ENCODE measurements at regions not wholly inside any gene's neighbourhood (a gene's known extent, or its start where the extent isn't known, plus 50 kb on each side); places are given as distances from the start of the nearest gene placed in this dataset.

DNA sequence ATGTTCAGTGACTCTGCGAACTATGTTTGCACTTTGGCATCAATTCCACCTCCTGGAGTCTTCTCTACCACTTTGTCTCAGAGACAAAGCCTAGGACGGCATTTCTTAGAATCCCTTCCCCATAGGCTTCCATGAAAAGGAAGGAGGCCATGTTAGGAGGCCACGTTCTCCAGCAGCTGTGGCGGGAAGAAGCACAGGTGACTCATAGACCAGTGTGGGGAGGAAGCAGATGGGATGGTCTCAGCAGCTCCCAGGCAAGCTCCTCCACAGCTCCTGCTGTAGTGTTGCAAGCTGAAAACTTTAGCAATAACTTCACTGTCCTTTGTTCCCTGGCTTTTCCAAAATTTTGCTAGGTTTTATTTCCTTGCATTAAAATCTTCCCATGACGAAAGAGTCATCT, 781.3 kb upstream of the ID2 start:
- Mint-ChIP-seq H3K4me1 (ENCODE audit: unreplicated experiment) (no peaks in the 10 kb centered on the region), H3K36me3 (ENCODE audit: unreplicated experiment) (no peaks in the 10 kb centered on the region), H3K4me3 (ENCODE audit: unreplicated experiment) (no peak overlapping the region), H3K9me3 (ENCODE audit: unreplicated experiment) (no peaks in the 10 kb centered on the region), H3K27me3 (ENCODE audit: unreplicated experiment) (peaks cover 7% of the 10 kb centered on the region), H3K27ac (ENCODE audit: unreplicated experiment) (no peak overlapping the region)
- DNase-seq (ENCODE audit: extremely low spot score, unreplicated experiment), result no peak
- TF ChIP-seq, protein P1, sequence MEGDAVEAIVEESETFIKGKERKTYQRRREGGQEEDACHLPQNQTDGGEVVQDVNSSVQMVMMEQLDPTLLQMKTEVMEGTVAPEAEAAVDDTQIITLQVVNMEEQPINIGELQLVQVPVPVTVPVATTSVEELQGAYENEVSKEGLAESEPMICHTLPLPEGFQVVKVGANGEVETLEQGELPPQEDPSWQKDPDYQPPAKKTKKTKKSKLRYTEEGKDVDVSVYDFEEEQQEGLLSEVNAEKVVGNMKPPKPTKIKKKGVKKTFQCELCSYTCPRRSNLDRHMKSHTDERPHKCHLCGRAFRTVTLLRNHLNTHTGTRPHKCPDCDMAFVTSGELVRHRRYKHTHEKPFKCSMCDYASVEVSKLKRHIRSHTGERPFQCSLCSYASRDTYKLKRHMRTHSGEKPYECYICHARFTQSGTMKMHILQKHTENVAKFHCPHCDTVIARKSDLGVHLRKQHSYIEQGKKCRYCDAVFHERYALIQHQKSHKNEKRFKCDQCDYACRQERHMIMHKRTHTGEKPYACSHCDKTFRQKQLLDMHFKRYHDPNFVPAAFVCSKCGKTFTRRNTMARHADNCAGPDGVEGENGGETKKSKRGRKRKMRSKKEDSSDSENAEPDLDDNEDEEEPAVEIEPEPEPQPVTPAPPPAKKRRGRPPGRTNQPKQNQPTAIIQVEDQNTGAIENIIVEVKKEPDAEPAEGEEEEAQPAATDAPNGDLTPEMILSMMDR (IDR thresholded peaks at IDR 0.05), result no peak

DNA sequence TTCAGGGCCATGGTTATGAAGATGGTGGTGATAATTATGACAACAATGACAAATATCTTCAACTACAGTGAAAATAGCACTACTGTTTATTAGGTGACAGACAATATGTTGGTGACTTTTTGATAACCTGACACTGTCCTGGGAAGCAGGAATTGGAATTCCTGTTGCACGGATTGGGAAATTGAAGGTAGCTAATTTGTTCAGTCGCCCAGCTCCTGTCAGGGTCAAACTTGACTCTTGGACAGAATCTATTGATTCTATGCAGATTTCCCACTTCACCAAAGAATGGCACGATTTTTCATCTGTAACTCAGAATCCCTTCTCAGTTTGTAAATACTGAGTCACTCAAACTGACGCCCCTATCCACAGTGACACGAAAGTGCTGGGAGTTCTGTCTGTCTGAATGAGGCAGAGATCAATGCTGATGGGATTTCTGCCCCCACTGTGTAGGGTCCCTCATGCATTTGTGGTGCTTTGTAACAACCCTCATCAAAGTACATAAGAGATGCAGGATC, 779.5 kb upstream of the ID2 start:
- TF ChIP-seq, protein P1 (IDR thresholded peaks at IDR 0.05), result no peak
- H3K27me3 Mint-ChIP-seq (ENCODE audit: unreplicated experiment), result peaks cover 7% of the 10 kb centered on the region
- no peak overlapping the region for H3K4me3 Mint-ChIP-seq (ENCODE audit: unreplicated experiment)
- H3K9me3 Mint-ChIP-seq (ENCODE audit: unreplicated experiment), result no peaks in the 10 kb centered on the region
- no peaks in the 10 kb centered on the region for H3K4me1 Mint-ChIP-seq (ENCODE audit: unreplicated experiment)
- no peak overlapping the region for H3K27ac Mint-ChIP-seq (ENCODE audit: unreplicated experiment)
- no peaks in the 10 kb centered on the region for H3K36me3 Mint-ChIP-seq (ENCODE audit: unreplicated experiment)
- no peak for DNase-seq (ENCODE audit: extremely low spot score, unreplicated experiment)

DNA sequence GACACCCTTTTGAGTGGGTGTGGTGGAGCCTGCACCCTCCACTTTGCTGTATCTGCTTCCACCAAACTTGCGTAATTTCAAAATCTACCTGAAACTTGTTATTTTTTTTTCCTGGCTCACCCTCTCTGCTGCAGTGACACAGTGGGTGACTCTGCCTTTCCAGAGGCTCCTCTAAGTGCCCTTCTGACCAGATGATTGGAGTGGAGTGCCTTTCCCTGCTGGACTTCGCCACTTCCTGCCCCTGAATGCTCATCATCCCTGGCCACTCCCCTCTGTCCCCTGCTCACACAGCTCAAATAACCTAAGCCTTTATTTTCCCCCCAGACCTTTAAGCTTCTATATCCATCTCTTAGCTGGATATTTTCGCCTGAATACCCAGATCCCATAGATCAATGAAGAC, 777.5 kb upstream of the ID2 start:
- Mint-ChIP-seq H3K4me3 (ENCODE audit: unreplicated experiment) (no peak overlapping the region), H3K27me3 (ENCODE audit: unreplicated experiment) (peaks cover 5% of the 10 kb centered on the region), H3K36me3 (ENCODE audit: unreplicated experiment) (no peaks in the 10 kb centered on the region), H3K9me3 (ENCODE audit: unreplicated experiment) (no peaks in the 10 kb centered on the region), H3K4me1 (ENCODE audit: unreplicated experiment) (no peaks in the 10 kb centered on the region), H3K27ac (ENCODE audit: unreplicated experiment) (no peak overlapping the region)
- DNase-seq (ENCODE audit: extremely low spot score, unreplicated experiment), result no peak
- TF ChIP-seq, protein P1 (IDR thresholded peaks at IDR 0.05), result no peak

DNA sequence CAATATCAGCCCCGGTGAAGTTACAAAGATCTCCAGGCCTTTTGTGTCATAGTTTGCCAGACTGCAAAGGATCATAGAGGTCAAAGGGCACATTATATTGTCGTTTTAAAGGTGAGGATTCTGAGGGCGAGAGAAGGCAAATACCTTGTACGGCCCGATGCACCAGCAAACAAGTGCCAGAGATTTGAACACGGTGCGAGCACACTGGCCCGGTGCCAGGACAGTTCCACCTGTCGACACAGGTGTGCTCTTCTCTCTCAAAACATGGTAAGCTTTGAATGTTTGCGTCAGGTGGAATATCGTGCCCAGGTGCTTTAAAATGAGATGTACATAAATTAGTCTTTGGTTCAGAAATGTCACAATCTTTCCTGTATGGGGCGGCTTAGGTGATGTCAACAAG, 776.1 kb upstream of the ID2 start:
- no peak overlapping the region for H3K4me3 Mint-ChIP-seq (ENCODE audit: unreplicated experiment)
- TF ChIP-seq, protein P1 (IDR thresholded peaks at IDR 0.05), result no peak
- H3K4me1 Mint-ChIP-seq (ENCODE audit: unreplicated experiment), result no peaks in the 10 kb centered on the region
- no peak overlapping the region for H3K27ac Mint-ChIP-seq (ENCODE audit: unreplicated experiment)
- no peaks in the 10 kb centered on the region for H3K36me3 Mint-ChIP-seq (ENCODE audit: unreplicated experiment)
- no peak for DNase-seq (ENCODE audit: extremely low spot score, unreplicated experiment)
- H3K27me3 Mint-ChIP-seq (ENCODE audit: unreplicated experiment), result peaks cover 2% of the 10 kb centered on the region
- H3K9me3 Mint-ChIP-seq (ENCODE audit: unreplicated experiment), result no peaks in the 10 kb centered on the region

DNA sequence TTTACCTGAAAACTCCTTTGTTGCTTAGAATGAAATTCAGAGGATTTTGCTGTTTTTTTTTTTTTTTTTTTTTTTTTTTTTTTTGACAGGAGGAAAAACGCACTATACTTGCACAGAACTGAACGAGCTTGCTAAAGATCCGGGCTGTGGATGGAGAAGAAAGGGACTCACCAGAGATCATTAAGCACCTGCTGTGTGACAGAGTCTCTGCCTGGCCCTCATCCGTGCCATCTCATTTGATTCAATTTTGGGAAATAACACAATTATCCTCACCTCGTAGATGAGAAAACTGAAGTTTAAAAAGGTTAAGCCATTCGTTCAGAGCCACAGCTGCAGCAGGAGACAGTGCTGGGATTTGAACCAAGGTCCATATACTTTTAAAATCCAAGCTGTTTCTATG, 775.4 kb upstream of the ID2 start:
- Mint-ChIP-seq H3K36me3 (ENCODE audit: unreplicated experiment) (no peaks in the 10 kb centered on the region), H3K27ac (ENCODE audit: unreplicated experiment) (no peak overlapping the region), H3K4me1 (ENCODE audit: unreplicated experiment) (no peaks in the 10 kb centered on the region), H3K9me3 (ENCODE audit: unreplicated experiment) (no peaks in the 10 kb centered on the region), H3K4me3 (ENCODE audit: unreplicated experiment) (no peak overlapping the region), H3K27me3 (ENCODE audit: unreplicated experiment) (peaks cover 2% of the 10 kb centered on the region)
- TF ChIP-seq, protein P1 (IDR thresholded peaks at IDR 0.05), result no peak
- DNase-seq (ENCODE audit: extremely low spot score, unreplicated experiment), result no peak
